GM21447 (cell line): ENCODE measurements at regions not wholly inside any gene's neighbourhood (a gene's known extent, or its start where the extent isn't known, plus 50 kb on each side); places are given as distances from the start of the nearest gene placed in this dataset.
"Not testable (repeated sequence)": the region's sequence is repeated elsewhere in the genome, so short reads cannot be mapped to it uniquely, and the experiment has no call there.

ENCODE experiments used
- ATAC-seq: cut with Tn5 transposase; IDR thresholded peaks from one replicate; pipeline ENCODE4 v1.9.1; 2021; ENCODE audit not compliant: unreplicated experiment

- ATAC-seq: no peak
Observed at GRCh38 chr20:39751557-39752137, 789.5 kb downstream of the DHX35 start.

- ATAC-seq: no peak
Observed at GRCh38 chr20:39745380-39745779, 783.2 kb downstream of the DHX35 start.

GRCh38 chr20:39738651-39739050 lies 776.5 kb downstream of the DHX35 start:
- ATAC-seq: no peak

GRCh38 chr20:39736434-39737327 lies 774.5 kb downstream of the DHX35 start:
- ATAC-seq: no peak

- not testable (repeated sequence) for ATAC-seq
Observed at GRCh38 chr20:39725513-39725912, 763.4 kb downstream of the DHX35 start.

- ATAC-seq: no peak
Observed at GRCh38 chr20:39719293-39719692, 757.1 kb downstream of the DHX35 start.

- ATAC-seq: no peak
Observed at GRCh38 chr20:39717936-39718335, 755.8 kb downstream of the DHX35 start.

- no peak for ATAC-seq
Observed at GRCh38 chr20:39716796-39717341, 754.7 kb downstream of the DHX35 start.

GRCh38 chr20:39713076-39713840 lies 751.1 kb downstream of the DHX35 start:
- no peak for ATAC-seq

GRCh38 chr20:39706184-39706663 lies 744.1 kb downstream of the DHX35 start:
- ATAC-seq: no peak

GRCh38 chr20:39705032-39705431 lies 742.9 kb downstream of the DHX35 start:
- ATAC-seq: no peak

- not testable (repeated sequence) for ATAC-seq
Observed at GRCh38 chr20:39703357-39703756, 741.2 kb downstream of the DHX35 start.

GRCh38 chr20:39702701-39703349 lies 740.7 kb downstream of the DHX35 start:
- ATAC-seq: no peak

GRCh38 chr20:39700528-39700927 lies 738.4 kb downstream of the DHX35 start:
- ATAC-seq: no peak

GRCh38 chr20:39699166-39699725 lies 737.1 kb downstream of the DHX35 start:
- ATAC-seq: no peak

- ATAC-seq: no peak
Observed at GRCh38 chr20:39698752-39699151, 736.6 kb downstream of the DHX35 start.

GRCh38 chr20:39691151-39691862 lies 729.2 kb downstream of the DHX35 start:
- no peak for ATAC-seq

GRCh38 chr20:39676857-39677391 lies 714.8 kb downstream of the DHX35 start:
- no peak for ATAC-seq

GRCh38 chr20:39676241-39676640 lies 714.1 kb downstream of the DHX35 start:
- ATAC-seq: no peak
